CD14-positive monocyte (primary cell): ENCODE measurements at regions not wholly inside any gene's neighbourhood (a gene's known extent, or its start where the extent isn't known, plus 50 kb on each side); places are given as distances from the start of the nearest gene placed in this dataset.

Experiments
- DNase-seq, 3 donors: peaks; one replicate each; pipeline ENCODE4 v3.0.0-alpha.2; 2011 to 2022
- H2AFZ ChIP-seq: 2 replicates; pipeline ENCODE4 v1.6.0; 2012; ENCODE audit warnings: mild to moderate bottlenecking, low read depth, low read length, inconsistent platforms; ENCODE audit not compliant: insufficient read depth, poor library complexity, severe bottlenecking
- H3K27ac ChIP-seq, 2 donors: 1 replicate in 1 of 2; 2 replicates in 1 of 2; pipeline ENCODE4 v1.5.1; 2012 to 2013; ENCODE audit warnings: low read length in 2 of 2, control low read depth in 1 of 2, inconsistent platforms in 1 of 2, low read depth in 1 of 2, mild to moderate bottlenecking in 1 of 2
- H3K27me3 ChIP-seq, 2 donors: one replicate each; pipeline versions ENCODE4 v1.6.0 to v1.6.1; 2011 to 2013; ENCODE audit warnings: low read length in 2 of 2; ENCODE audit not compliant: control insufficient read depth in 2 of 2, insufficient read depth in 2 of 2
- H3K36me3 ChIP-seq, 2 donors: replicated peaks in 1 of 2; 1 replicate in 1 of 2; 2 replicates in 1 of 2; pipeline versions ENCODE4 v1.5.1 to v1.6.1; 2012 to 2013; ENCODE audit warnings: low read length in 2 of 2, control low read depth in 1 of 2, inconsistent platforms in 1 of 2, mild to moderate bottlenecking in 1 of 2; ENCODE audit not compliant: insufficient read depth in 2 of 2, control insufficient read depth in 1 of 2
- H3K4me1 ChIP-seq, 2 donors: 1 replicate in 1 of 2; 2 replicates in 1 of 2; pipeline versions ENCODE4 v1.5.1 to v1.6.1; 2012 to 2013; ENCODE audit warnings: low read length in 2 of 2, control low read depth in 1 of 2, inconsistent platforms in 1 of 2, mild to moderate bottlenecking in 1 of 2, moderate library complexity in 1 of 2; ENCODE audit not compliant: insufficient read depth in 2 of 2, control insufficient read depth in 1 of 2
- H3K4me2 ChIP-seq: replicated peaks from 2 replicates; pipeline ENCODE3; 2012; ENCODE audit warnings: low read length, moderate library complexity, mild to moderate bottlenecking; ENCODE audit not compliant: poor library complexity, severe bottlenecking; ENCODE audit errors: extremely low read depth
- H3K4me3 ChIP-seq, 3 experiments: fragments of 200-600 bp in 1 of 3; sonication (generic) in 1 of 3; replicated peaks in 1 of 3; 1 replicate in 2 of 3; 2 replicates in 1 of 3; pipeline ENCODE4 v1.5.1; 2011 to 2013; ENCODE audit warnings: low read length in 3 of 3, mild to moderate bottlenecking in 3 of 3, control low read depth in 2 of 3, low read depth in 2 of 3, inconsistent platforms in 1 of 3, moderate library complexity in 1 of 3
- H3K79me2 ChIP-seq: 2 replicates; pipeline ENCODE4 v1.6.0; 2012; ENCODE audit warnings: mild to moderate bottlenecking, control low read depth, inconsistent platforms, low read length, moderate library complexity; ENCODE audit not compliant: insufficient read depth
- H3K9ac ChIP-seq: 2 replicates; pipeline ENCODE4 v1.6.0; 2017; ENCODE audit warnings: low read length, mild to moderate bottlenecking; ENCODE audit not compliant: insufficient read depth, poor library complexity, severe bottlenecking
- H3K9me3 ChIP-seq, 2 donors: replicated peaks in 1 of 2; 1 replicate in 1 of 2; 2 replicates in 1 of 2; pipeline versions ENCODE4 v1.5.1 to v1.6.1; 2012 to 2013; ENCODE audit warnings: low read length in 2 of 2, control low read depth in 1 of 2; ENCODE audit not compliant: control insufficient read depth in 1 of 2, insufficient read depth in 1 of 2
- H4K20me1 ChIP-seq: 2 replicates; pipeline ENCODE4 v1.6.0; 2012; ENCODE audit warnings: mild to moderate bottlenecking, low read length, control low read depth, moderate library complexity; ENCODE audit not compliant: insufficient read depth
- H3K27ac Mint-ChIP-seq, 7 donors: one replicate each; pipeline ENCODE4 v1.8.0; 2020; ENCODE audit warnings: mild to moderate bottlenecking in 7 of 7, mixed read lengths in 7 of 7, moderate library complexity in 6 of 7, inconsistent platforms in 2 of 7
- H3K27me3 Mint-ChIP-seq, 3 donors: one replicate each; pipeline ENCODE4 v1.8.0; 2021 to 2022; ENCODE audit warnings: low read depth in 3 of 3, mild to moderate bottlenecking in 3 of 3, mixed read lengths in 3 of 3, moderate library complexity in 3 of 3, inconsistent platforms in 1 of 3
- H3K36me3 Mint-ChIP-seq, 2 donors: one replicate each; pipeline ENCODE4 v1.8.0; 2020; ENCODE audit warnings: mixed read lengths in 2 of 2, inconsistent platforms in 1 of 2, mild to moderate bottlenecking in 1 of 2
- H3K4me1 Mint-ChIP-seq: one replicate; pipeline ENCODE4 v1.8.0; 2020; ENCODE audit warnings: mild to moderate bottlenecking, mixed read lengths
- H3K4me3 Mint-ChIP-seq, 2 donors: one replicate each; pipeline ENCODE4 v1.8.0; 2020; ENCODE audit warnings: mild to moderate bottlenecking in 2 of 2, mixed read lengths in 2 of 2, moderate library complexity in 1 of 2
- H3K9me3 Mint-ChIP-seq, 7 donors: one replicate each; pipeline ENCODE4 v1.8.0; 2020 to 2022; ENCODE audit warnings: mixed read lengths in 7 of 7, mild to moderate bottlenecking in 6 of 7, moderate library complexity in 6 of 7, inconsistent platforms in 2 of 7
- CTCF ChIP-seq: fragments of 200-600 bp; IDR thresholded peaks from one replicate; pipeline ENCODE4 v1.8.0; 2022; ENCODE audit warnings: antibody characterized with exemption, mild to moderate bottlenecking
- WGBS: methylation state at CpG from one replicate; pipeline ENCODE4 v1.1.5; 2013; ENCODE audit warnings: missing lambda C conversion rate; ENCODE audit not compliant: insufficient coverage; 5-methylcytosine and 5-hydroxymethylcytosine counted together
- intact Hi-C, 2 donors: fragments of 100-400 bp; cut with micrococcal nuclease; formaldehyde crosslinking; loops; one replicate each; pipeline versions ENCODE4 v1.15.0 to v1.15.1; 2023

GRCh38 chr1:172929006-172929405 is 121.7 kb downstream of the TNFSF18 start:
- H3K27ac Mint-ChIP-seq: no peak overlapping the region
- no peak for TF ChIP-seq CTCF
- intact Hi-C loops: no loop called here
- no peaks in the 10 kb centered on the region for H3K36me3 ChIP-seq
- peaks cover 0 to 1% (median 0%) of the 10 kb centered on the region in 3 donors for H3K27me3 Mint-ChIP-seq
- no peaks in the 10 kb centered on the region for H3K36me3 Mint-ChIP-seq
- H3K27me3 ChIP-seq: no peaks in the 10 kb centered on the region
- no CpG with 5 or more reads among the region's 2 CpGs for WGBS
- H3K4me1 ChIP-seq: peaks cover 6 to 8% of the 10 kb centered on the region in 2 donors
- H3K27ac ChIP-seq: no peak overlapping the region
- H2AFZ ChIP-seq: no peak overlapping the region
- H3K9me3 ChIP-seq: no peaks in the 10 kb centered on the region
- no peak overlapping the region for H3K4me3 ChIP-seq
- H3K9me3 Mint-ChIP-seq: peaks cover 0 to 2% (median 0%) of the 10 kb centered on the region in 7 donors
- no peak overlapping the region for H3K9ac ChIP-seq
- H3K4me1 Mint-ChIP-seq: peaks cover 9% of the 10 kb centered on the region
- no peaks in the 10 kb centered on the region for H3K79me2 ChIP-seq
- DNase-seq: no peak
- no peak overlapping the region for H3K4me3 Mint-ChIP-seq
- H4K20me1 ChIP-seq: no peaks in the 10 kb centered on the region
- no peak overlapping the region for H3K4me2 ChIP-seq

- Mint-ChIP-seq H3K27me3 (no peaks in the 10 kb centered on the region), H3K27ac (no peak overlapping the region), H3K4me3 (no peak overlapping the region), H3K9me3 (no peaks in the 10 kb centered on the region), H3K4me1 (peaks cover 21% of the 10 kb centered on the region), H3K36me3 (no peaks in the 10 kb centered on the region)
- Histone ChIP-seq H3K36me3 (no peaks in the 10 kb centered on the region), H3K27me3 (no peaks in the 10 kb centered on the region), H3K9ac (no peak overlapping the region), H3K9me3 (no peaks in the 10 kb centered on the region), H3K4me3 (no peak overlapping the region), H2AFZ (no peak overlapping the region), H3K79me2 (no peaks in the 10 kb centered on the region), H3K4me1 (peaks cover 14 to 19% of the 10 kb centered on the region in 2 donors), H3K4me2 (no peak overlapping the region), H3K27ac (no peak overlapping the region), H4K20me1 (no peaks in the 10 kb centered on the region)
- no peak for DNase-seq
- intact Hi-C loops: loop anchor here in 1 of 2 donors (10.0 kb wide), 1 partner anchor 185 kb away; no protein-coding TSS in a partner anchor
- WGBS: no CpG with 5 or more reads among the region's 2 CpGs
- TF ChIP-seq CTCF: no peak
Measured at GRCh38 chr1:172930142-172930541, 120.6 kb downstream of the TNFSF18 start.
